ENCODE measurements at regions not wholly inside any gene's neighbourhood (a gene's known extent, or its start where the extent isn't known, plus 50 kb on each side); places are given as distances from the start of the nearest gene placed in this dataset.

GRCh38 chr9:126561582-126561981 is 52.1 kb upstream of the LMX1B start:
- TF ChIP-seq POLR2A (IDR thresholded peaks at IDR 0.05) (no peak), CTCF (IDR thresholded peaks at IDR 0.05) (no peak)

All from esophagus squamous epithelium (tissue), 4 donors.